Thyroid gland (tissue), 4 donors: ENCODE measurements at regions not wholly inside any gene's neighbourhood (a gene's known extent, or its start where the extent isn't known, plus 50 kb on each side); places are given as distances from the start of the nearest gene placed in this dataset.
"Not testable (repeated sequence)": the region's sequence is repeated elsewhere in the genome, so short reads cannot be mapped to it uniquely, and the experiment has no call there.

Source experiments
- POLR2A ChIP-seq, 2 donors: fragments of 450-650 bp; IDR thresholded peaks; one replicate each; pipeline ENCODE4 v1.6.1; 2017; ENCODE audit warnings: antibody characterized with exemption in 2 of 2, mild to moderate bottlenecking in 2 of 2, moderate library complexity in 1 of 2
- TF ChIP-seq, protein P1 (sequence below), 6 experiments: fragments of 200-600 bp in 3 of 6; fragments of 450-650 bp in 3 of 6; sonication (generic) in 3 of 6; IDR thresholded peaks; one replicate each; pipeline ENCODE4 v1.5.1; 2016 to 2019; ENCODE audit warnings: antibody characterized with exemption in 6 of 6, mild to moderate bottlenecking in 2 of 6, inconsistent platforms in 1 of 6, moderate library complexity in 1 of 6

DNA sequence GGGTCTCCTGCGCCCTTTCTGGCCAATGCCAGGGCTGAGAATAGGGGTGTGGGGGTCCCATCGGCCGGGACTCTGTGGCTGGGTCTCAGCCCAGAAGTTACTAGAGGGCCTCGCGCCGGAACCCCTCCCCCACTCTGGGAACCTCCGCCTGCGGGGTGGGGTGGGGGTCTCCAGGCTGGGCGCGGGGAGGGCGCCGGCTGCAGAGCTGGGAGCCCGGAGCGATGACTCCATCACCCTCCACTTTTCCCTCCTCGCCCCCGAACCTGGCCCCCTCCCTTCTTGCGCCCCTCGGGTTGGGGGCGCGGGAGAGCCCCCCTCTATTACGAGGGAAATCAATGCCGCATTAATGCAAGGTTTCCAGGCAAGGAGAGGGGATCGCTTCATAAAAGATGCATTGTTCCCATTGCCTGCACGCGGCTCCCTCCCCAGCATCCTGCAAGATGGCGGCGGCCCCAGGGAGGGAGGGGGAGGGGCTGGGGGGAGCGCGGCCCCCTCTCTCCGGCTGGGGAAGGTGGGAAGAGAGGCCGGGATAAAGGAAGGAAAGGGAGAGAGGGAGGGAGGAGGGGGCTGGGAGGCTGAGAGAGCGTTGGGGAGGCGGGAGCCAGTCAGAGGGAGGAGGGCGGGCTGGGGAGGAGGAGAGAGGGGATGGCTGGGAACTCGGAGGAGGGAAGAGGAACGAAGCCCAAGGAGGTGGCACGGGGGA lies 156.7 kb downstream of the CRLF3 start:
- TF ChIP-seq POLR2A (IDR thresholded peaks at IDR 0.05) = not testable (repeated sequence)
- TF ChIP-seq, protein P1, sequence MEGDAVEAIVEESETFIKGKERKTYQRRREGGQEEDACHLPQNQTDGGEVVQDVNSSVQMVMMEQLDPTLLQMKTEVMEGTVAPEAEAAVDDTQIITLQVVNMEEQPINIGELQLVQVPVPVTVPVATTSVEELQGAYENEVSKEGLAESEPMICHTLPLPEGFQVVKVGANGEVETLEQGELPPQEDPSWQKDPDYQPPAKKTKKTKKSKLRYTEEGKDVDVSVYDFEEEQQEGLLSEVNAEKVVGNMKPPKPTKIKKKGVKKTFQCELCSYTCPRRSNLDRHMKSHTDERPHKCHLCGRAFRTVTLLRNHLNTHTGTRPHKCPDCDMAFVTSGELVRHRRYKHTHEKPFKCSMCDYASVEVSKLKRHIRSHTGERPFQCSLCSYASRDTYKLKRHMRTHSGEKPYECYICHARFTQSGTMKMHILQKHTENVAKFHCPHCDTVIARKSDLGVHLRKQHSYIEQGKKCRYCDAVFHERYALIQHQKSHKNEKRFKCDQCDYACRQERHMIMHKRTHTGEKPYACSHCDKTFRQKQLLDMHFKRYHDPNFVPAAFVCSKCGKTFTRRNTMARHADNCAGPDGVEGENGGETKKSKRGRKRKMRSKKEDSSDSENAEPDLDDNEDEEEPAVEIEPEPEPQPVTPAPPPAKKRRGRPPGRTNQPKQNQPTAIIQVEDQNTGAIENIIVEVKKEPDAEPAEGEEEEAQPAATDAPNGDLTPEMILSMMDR (IDR thresholded peaks at IDR 0.05) = not testable (repeated sequence)
